Stimulated activated CD4-positive, alpha-beta T cell treated with anti-CD3 and anti-CD28 coated beads, Interleukin-12 subunit alpha, Interleukin-12 subunit beta, amount 100 ng/mL, for 48 hours (primary cell): ENCODE measurements at regions not wholly inside any gene's neighbourhood (a gene's known extent, or its start where the extent isn't known, plus 50 kb on each side); places are given as distances from the start of the nearest gene placed in this dataset.

Source experiments
- DNase-seq, 3 donors: peaks; one replicate each; pipeline ENCODE4 v3.0.0-alpha.2; 2020; ENCODE audit warnings: low read depth in 2 of 3, low spot score in 1 of 3

GRCh38 chr15:81534124-81534523 lies 160.1 kb upstream of the TMC3 start:
- no peak for DNase-seq

DNA sequence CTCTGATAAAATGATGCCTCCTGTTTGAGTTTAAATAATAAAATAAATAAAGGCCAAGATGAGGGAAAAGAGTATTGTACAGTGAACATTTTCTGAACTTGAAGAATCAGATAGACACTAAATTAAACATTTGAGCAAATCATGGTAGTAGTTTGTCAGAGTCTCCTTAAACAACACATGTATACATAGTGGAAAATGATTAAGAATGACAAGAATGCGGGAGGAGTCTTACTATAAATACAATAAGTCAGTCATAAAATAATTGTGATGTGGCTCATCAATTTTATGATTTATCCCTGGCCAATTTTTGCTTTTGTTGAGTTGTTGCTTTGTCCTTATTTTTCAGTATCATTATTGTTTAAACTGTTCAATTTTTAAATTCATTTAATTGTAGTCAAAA lies 158.0 kb upstream of the TMC3 start:
- DNase-seq = no peak

DNA sequence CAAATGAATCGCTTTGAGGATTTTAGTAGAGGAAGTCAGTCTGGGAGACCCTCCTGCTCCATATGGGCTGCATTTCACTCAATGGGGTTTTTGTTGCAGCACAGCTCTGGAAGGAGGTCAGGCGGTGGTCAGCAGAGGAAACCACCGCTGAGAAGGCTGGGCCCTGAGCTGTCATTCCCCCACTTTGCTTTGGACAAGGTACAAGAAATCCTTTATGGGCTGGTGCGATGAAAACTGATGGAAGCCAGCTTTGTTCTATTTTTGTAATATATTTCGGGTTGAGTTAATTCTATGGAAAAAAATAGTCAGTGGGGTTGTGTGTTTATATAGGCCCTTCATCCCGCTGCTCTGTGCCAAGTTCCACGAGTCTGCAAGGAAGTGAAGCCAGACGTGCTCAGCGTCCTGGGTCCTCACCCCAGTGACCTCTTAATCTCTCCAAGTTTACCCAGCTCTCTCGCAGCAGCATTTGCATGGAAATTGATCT lies 157.1 kb upstream of the TMC3 start:
- no peak for DNase-seq

GRCh38 chr15:81530271-81530691 lies 156.3 kb upstream of the TMC3 start:
- DNase-seq = no peak

- DNase-seq = no peak
Measured at GRCh38 chr15:81529481-81529880, 155.5 kb upstream of the TMC3 start.

DNA sequence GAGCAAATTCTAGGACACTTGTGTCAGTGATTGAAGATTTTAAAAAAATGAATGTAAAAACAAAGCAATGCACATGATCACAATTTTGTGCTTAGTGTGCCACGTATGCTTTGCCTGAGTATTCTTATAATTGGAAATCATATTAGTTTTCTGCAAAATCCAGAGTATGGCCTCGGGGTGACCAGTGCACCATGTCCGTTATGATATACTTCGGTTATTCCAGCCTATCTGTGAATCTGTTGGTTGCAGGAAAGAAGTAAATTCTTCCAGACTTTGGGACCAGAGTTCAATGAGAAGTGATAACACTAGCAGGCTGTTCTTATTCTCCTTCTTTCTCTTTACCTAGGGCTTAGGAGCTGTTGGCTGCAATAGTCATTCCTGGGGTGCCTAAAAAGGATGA lies 152.0 kb upstream of the TMC3 start:
- no peak for DNase-seq

GRCh38 chr15:81524496-81524895 lies 150.5 kb upstream of the TMC3 start:
- no peak for DNase-seq

DNA sequence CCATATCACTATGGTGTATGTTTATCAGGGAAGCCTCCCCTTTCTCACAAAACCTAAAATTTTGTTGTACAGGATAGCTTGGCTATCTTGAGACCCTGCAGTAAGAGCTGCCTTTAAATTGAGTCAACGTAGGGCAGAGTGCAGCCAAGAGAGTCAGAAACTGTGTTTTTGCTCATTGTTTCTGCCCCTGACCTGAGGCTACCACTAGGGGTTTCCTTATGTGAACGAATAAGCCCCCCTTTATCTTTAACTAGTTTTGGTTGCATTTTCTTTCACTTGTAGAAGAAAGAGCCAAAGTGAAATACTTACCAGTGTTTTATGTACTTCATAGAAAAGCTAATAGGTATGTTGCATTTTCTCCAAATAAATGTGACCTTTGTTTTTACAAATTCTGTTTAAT lies 149.9 kb upstream of the TMC3 start:
- no peak for DNase-seq

DNA sequence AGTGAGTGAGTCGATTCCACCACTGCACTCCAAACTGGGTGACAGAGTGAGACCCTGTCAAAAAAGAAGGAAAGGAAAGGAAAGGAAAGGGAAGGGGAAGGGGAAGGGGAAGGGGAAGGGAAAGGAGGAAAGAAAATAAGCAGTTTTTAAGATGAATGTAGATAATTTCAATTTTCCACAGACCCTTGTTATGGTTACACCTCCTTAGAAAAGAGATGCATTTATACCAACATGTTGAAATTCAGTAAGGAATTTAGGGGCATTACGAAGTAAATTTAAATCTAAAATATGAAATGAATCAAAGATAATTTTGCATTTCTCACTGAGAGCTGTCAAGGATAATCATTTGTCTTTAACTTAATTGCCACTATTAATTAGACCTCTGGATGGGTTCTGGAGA lies 146.5 kb upstream of the TMC3 start:
- DNase-seq = no peak

DNA sequence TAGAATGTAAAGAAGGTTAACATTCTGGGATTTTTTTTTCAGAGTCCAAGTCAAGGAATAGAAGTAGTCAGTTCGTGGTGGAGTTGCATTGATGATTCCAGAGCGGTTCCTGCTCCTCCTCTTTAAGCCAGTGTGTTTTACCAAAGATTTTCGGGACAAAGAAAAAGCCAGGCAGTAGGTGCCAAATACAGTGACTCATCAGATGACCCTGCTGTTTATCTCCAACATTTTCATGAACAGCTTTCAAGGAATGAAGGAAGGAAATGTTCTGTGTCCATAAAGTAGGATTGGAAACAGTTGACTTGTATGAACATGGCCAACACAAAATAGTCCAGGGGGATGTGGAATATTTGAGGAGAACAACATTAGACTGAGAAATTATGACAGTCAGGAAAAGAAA lies 142.4 kb upstream of the TMC3 start:
- no peak for DNase-seq

GRCh38 chr15:81516012-81516411 lies 142.0 kb upstream of the TMC3 start:
- no peak for DNase-seq

DNA sequence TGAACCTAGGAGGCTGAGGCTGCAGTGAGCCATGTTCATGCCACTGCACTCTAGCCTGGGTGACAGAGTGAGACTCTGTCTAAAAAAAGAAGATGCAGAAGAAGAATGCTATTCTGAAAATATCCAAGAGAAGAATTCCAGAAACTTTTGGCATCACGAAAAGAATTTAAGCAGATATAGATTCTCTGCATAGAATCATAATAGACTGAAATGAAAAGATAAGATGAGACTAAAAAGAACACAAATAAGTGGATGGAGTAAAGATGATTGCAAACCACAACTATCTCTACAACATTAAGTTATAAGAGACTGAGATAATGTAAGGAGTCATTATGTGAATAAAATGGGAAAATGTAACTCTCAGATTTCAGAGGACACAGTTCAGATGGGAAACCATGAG lies 140.7 kb upstream of the TMC3 start:
- no peak for DNase-seq

- DNase-seq = no peak
Measured at GRCh38 chr15:81511138-81511537, 137.1 kb upstream of the TMC3 start.

GRCh38 chr15:81507831-81508230 lies 133.8 kb upstream of the TMC3 start:
- DNase-seq = no peak

GRCh38 chr15:81506936-81507335 lies 132.9 kb upstream of the TMC3 start:
- DNase-seq = no peak

GRCh38 chr15:81506071-81506470 lies 132.1 kb upstream of the TMC3 start:
- no peak for DNase-seq

- DNase-seq = no peak
Measured at GRCh38 chr15:81504170-81504905, 130.3 kb upstream of the TMC3 start.

GRCh38 chr15:81502439-81502838 lies 128.4 kb upstream of the TMC3 start:
- DNase-seq = no peak

DNA sequence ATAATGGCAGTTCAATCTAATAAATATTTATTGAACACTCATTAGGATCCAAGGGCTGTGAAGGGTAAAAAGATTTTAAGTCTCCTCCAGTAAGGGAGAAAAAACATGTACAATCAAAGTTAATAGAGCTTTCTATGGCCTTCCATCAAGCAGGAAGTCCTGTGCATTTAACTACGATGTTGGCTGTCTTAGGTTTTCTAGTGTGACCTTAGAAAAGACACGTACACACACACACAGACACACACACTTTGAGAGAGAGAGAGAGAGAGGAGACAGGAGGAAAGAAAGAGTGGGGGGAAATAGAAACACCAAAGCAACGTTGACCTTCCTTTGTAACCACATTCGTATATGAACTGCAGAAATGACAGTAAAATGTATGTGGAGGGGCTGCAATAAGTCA lies 126.1 kb upstream of the TMC3 start:
- DNase-seq = no peak

DNA sequence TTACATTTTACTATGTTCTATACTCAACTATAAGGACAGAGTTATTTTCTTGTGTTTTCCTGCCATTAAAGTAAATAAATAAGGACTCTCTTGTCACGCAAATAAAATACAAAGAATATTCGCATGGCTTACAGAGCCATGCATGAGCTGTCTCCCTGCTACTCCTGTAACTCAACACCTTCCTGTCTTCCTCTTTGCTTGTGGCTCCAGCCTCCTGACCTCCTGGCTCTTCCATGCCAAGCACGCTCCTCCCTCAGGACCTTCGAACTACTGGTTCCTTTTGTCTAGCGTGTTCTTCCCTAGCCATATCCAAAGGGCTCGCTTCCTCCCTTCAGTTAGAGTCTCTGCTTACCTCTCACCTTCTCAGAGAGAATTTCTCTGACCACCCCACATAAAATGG lies 124.3 kb upstream of the TMC3 start:
- no peak for DNase-seq

GRCh38 chr15:81497238-81497637 lies 123.2 kb upstream of the TMC3 start:
- DNase-seq = no peak

- DNase-seq = no peak
Measured at GRCh38 chr15:81495780-81496467, 121.9 kb upstream of the TMC3 start.
